HG03521 (cell line): ENCODE measurements at regions not wholly inside any gene's neighbourhood (a gene's known extent, or its start where the extent isn't known, plus 50 kb on each side); places are given as distances from the start of the nearest gene placed in this dataset.
"Not testable (repeated sequence)": the region's sequence is repeated elsewhere in the genome, so short reads cannot be mapped to it uniquely, and the experiment has no call there.

Experiments
- ATAC-seq: cut with Tn5 transposase; IDR thresholded peaks from one replicate; pipeline ENCODE4 v1.9.1; 2021; ENCODE audit warnings: mild to moderate bottlenecking, moderate library complexity; ENCODE audit not compliant: unreplicated experiment

GRCh38 chr4:181757910-181758660 is 485.1 kb upstream of the TENM3 start:
- no peak for ATAC-seq

GRCh38 chr4:181760560-181760959 is 482.6 kb upstream of the TENM3 start:
- no peak for ATAC-seq

- no peak for ATAC-seq
Observed at GRCh38 chr4:181761156-181761555, 482.0 kb upstream of the TENM3 start.

- no peak for ATAC-seq
Observed at GRCh38 chr4:181766061-181766548, 477.1 kb upstream of the TENM3 start.

- ATAC-seq = no peak
Observed at GRCh38 chr4:181770971-181771370, 472.2 kb upstream of the TENM3 start.

- ATAC-seq = no peak
Observed at GRCh38 chr4:181775298-181775697, 467.9 kb upstream of the TENM3 start.

- ATAC-seq = no peak
Observed at GRCh38 chr4:181776264-181777054, 466.7 kb upstream of the TENM3 start.

GRCh38 chr4:181777518-181777917 is 465.7 kb upstream of the TENM3 start:
- ATAC-seq = no peak

- no peak for ATAC-seq
Observed at GRCh38 chr4:181784881-181785280, 458.3 kb upstream of the TENM3 start.

GRCh38 chr4:181792641-181793040 is 450.6 kb upstream of the TENM3 start:
- no peak for ATAC-seq

GRCh38 chr4:181793096-181793495 is 450.1 kb upstream of the TENM3 start:
- ATAC-seq = no peak

- ATAC-seq = no peak
Observed at GRCh38 chr4:181796502-181796901, 446.7 kb upstream of the TENM3 start.

GRCh38 chr4:181798536-181798935 is 444.7 kb upstream of the TENM3 start:
- ATAC-seq = no peak

GRCh38 chr4:181799561-181800069 is 443.6 kb upstream of the TENM3 start:
- ATAC-seq = no peak

- no peak for ATAC-seq
Observed at GRCh38 chr4:181802207-181802606, 441.0 kb upstream of the TENM3 start.

GRCh38 chr4:181807771-181808170 is 435.4 kb upstream of the TENM3 start:
- ATAC-seq = no peak

GRCh38 chr4:181810711-181811110 is 432.5 kb upstream of the TENM3 start:
- ATAC-seq = no peak

- ATAC-seq = not testable (repeated sequence)
Observed at GRCh38 chr4:181811550-181811949, 431.7 kb upstream of the TENM3 start.

- no peak for ATAC-seq
Observed at GRCh38 chr4:181819946-181820345, 423.3 kb upstream of the TENM3 start.

GRCh38 chr4:181820553-181820952 is 422.6 kb upstream of the TENM3 start:
- no peak for ATAC-seq

- ATAC-seq = no peak
Observed at GRCh38 chr4:181821039-181822004, 421.9 kb upstream of the TENM3 start.
